C4-2B (cell line): ENCODE measurements at regions not wholly inside any gene's neighbourhood (a gene's known extent, or its start where the extent isn't known, plus 50 kb on each side); places are given as distances from the start of the nearest gene placed in this dataset.
"Not testable (repeated sequence)": the region's sequence is repeated elsewhere in the genome, so short reads cannot be mapped to it uniquely, and the experiment has no call there.

ENCODE experiments used
- H3K27ac ChIP-seq: fragments of 450-650 bp; 2 replicates; pipeline ENCODE4 v1.5.1; 2017
- ZFX ChIP-seq: fragments of 450-650 bp; IDR thresholded peaks from 2 replicates; pipeline ENCODE4 v1.6.1; 2017
- TF ChIP-seq, protein P1 (sequence below): fragments of 450-650 bp; conservative IDR thresholded peaks from 2 replicates; pipeline ENCODE4 v1.5.1; 2017; ENCODE audit warnings: mild to moderate bottlenecking

DNA sequence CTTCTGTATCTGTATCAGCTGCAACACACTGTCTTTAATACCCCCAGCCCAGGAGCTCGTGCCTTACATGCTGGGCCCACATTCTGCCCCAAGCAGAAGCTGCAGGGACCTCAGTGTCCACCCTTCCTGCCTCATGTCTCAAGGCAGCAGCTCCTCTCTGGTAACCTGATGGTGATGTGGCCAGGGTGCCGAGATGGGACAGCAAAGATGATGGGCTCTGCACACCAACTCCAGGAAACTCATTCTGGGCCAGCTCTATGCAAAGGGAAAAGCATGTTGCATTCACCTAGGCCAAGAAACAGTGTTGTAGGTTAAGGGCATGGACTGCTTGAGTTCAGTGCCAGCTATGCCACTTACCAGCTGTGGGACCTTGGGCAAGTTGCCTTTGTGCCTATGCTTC, 79.5 kb upstream of the PRR23C start:
- TF ChIP-seq, protein P1, sequence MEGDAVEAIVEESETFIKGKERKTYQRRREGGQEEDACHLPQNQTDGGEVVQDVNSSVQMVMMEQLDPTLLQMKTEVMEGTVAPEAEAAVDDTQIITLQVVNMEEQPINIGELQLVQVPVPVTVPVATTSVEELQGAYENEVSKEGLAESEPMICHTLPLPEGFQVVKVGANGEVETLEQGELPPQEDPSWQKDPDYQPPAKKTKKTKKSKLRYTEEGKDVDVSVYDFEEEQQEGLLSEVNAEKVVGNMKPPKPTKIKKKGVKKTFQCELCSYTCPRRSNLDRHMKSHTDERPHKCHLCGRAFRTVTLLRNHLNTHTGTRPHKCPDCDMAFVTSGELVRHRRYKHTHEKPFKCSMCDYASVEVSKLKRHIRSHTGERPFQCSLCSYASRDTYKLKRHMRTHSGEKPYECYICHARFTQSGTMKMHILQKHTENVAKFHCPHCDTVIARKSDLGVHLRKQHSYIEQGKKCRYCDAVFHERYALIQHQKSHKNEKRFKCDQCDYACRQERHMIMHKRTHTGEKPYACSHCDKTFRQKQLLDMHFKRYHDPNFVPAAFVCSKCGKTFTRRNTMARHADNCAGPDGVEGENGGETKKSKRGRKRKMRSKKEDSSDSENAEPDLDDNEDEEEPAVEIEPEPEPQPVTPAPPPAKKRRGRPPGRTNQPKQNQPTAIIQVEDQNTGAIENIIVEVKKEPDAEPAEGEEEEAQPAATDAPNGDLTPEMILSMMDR: no peak
- no peak for TF ChIP-seq ZFX
- no peak overlapping the region for H3K27ac ChIP-seq

DNA sequence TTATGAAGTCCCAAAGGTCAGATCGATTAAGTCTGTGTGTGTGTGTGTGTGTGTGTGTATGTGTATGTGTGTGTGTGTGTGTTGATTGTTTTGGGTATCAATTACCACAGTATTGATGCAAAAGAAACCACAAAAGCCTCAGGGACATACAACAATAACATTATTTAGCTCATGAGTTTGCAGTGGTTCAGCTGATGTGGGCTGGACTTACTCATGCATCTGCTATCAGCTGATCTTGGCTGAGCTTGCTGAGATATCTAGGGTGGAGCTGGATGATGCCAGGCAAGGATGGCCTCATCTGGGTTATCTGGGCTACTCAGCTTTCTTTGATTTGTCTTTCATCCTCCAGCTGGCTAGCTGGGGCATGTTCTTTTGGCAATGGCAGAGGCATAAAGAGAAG, 82.4 kb upstream of the PRR23C start:
- no peak for TF ChIP-seq ZFX
- TF ChIP-seq, protein P1: no peak
- H3K27ac ChIP-seq: no peak overlapping the region

DNA sequence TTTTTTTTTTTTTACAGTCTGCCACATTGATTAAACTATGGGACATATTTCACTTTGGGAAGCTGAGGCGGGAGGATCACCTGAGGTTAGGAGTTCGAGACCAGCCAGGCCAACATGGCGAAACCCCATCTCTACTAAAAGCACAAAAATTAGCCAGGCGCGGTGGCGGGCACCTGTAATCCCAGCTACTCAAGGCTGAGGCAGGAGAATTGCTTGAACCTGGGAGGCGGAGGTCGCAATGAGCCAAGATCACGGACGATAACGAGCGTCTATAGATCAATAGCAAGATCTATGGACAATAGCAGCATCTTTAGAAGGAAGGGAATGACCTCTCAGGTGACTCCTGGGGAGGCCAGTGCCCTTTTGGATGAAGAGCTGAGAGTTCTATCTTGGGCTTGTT, 82.9 kb upstream of the PRR23C start:
- not testable (repeated sequence) for H3K27ac ChIP-seq

- H3K27ac ChIP-seq: no peak overlapping the region
- no peak for TF ChIP-seq ZFX
- TF ChIP-seq, protein P1: no peak
Observed at GRCh38 chr3:139128803-139129202, 84.1 kb upstream of the PRR23C start.

GRCh38 chr3:139129892-139130291, 85.2 kb upstream of the PRR23C start:
- TF ChIP-seq ZFX: no peak
- TF ChIP-seq, protein P1: no peak
- H3K27ac ChIP-seq: no peak overlapping the region

- TF ChIP-seq ZFX: no peak
- TF ChIP-seq, protein P1: no peak
Observed at GRCh38 chr3:139130390-139131140, 85.9 kb upstream of the PRR23C start.

GRCh38 chr3:139131951-139132350, 87.3 kb upstream of the PRR23C start:
- H3K27ac ChIP-seq: no peak overlapping the region

More at GRCh38 chr3:139130390-139131140, 85.9 kb upstream of the PRR23C start:
- H3K27ac ChIP-seq: no peak overlapping the region

More at GRCh38 chr3:139131951-139132350, 87.3 kb upstream of the PRR23C start:
- TF ChIP-seq ZFX: no peak
- TF ChIP-seq, protein P1: no peak
